ENCODE measurements at regions not wholly inside any gene's neighbourhood (a gene's known extent, or its start where the extent isn't known, plus 50 kb on each side); places are given as distances from the start of the nearest gene placed in this dataset.

GRCh38 chr2:6368281-6368680 is 497.4 kb downstream of the CMPK2 start:
- TF ChIP-seq, protein P1, sequence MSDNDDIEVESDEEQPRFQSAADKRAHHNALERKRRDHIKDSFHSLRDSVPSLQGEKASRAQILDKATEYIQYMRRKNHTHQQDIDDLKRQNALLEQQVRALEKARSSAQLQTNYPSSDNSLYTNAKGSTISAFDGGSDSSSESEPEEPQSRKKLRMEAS (IDR thresholded peaks at IDR 0.05), result no peak
- TF ChIP-seq POLR2AphosphoS5 (IDR thresholded peaks at IDR 0.05; ENCODE audit: low read depth, low read length) (no peak), EZH2 (IDR thresholded peaks at IDR 0.05) (no peak), POLR2A (IDR thresholded peaks at IDR 0.05; ENCODE audit: borderline replicate concordance, extremely low read depth, insufficient read depth, insufficient read length) (no peak), ZNF274 (IDR thresholded peaks at IDR 0.05; ENCODE audit: low read depth, low read length) (no peak), REST (IDR thresholded peaks at IDR 0.05; ENCODE audit: low read depth) (no peak)
- TF ChIP-seq, protein P2, sequence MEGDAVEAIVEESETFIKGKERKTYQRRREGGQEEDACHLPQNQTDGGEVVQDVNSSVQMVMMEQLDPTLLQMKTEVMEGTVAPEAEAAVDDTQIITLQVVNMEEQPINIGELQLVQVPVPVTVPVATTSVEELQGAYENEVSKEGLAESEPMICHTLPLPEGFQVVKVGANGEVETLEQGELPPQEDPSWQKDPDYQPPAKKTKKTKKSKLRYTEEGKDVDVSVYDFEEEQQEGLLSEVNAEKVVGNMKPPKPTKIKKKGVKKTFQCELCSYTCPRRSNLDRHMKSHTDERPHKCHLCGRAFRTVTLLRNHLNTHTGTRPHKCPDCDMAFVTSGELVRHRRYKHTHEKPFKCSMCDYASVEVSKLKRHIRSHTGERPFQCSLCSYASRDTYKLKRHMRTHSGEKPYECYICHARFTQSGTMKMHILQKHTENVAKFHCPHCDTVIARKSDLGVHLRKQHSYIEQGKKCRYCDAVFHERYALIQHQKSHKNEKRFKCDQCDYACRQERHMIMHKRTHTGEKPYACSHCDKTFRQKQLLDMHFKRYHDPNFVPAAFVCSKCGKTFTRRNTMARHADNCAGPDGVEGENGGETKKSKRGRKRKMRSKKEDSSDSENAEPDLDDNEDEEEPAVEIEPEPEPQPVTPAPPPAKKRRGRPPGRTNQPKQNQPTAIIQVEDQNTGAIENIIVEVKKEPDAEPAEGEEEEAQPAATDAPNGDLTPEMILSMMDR (IDR thresholded peaks at IDR 0.05 in 2 of 3, conservative IDR thresholded peaks at IDR 0.05 in 1 of 3; ENCODE audit: borderline replicate concordance in 1 of 3, insufficient read depth in 1 of 3, low read depth in 2 of 3, low read length in 2 of 3), result no peak

All from HCT116 (cell line).